HG03135 (cell line): ENCODE measurements at regions not wholly inside any gene's neighbourhood (a gene's known extent, or its start where the extent isn't known, plus 50 kb on each side); places are given as distances from the start of the nearest gene placed in this dataset.

Experiments
- ATAC-seq: cut with Tn5 transposase; IDR thresholded peaks from one replicate; pipeline ENCODE4 v1.9.1; 2021; ENCODE audit warnings: mild to moderate bottlenecking, moderate library complexity; ENCODE audit not compliant: unreplicated experiment

DNA sequence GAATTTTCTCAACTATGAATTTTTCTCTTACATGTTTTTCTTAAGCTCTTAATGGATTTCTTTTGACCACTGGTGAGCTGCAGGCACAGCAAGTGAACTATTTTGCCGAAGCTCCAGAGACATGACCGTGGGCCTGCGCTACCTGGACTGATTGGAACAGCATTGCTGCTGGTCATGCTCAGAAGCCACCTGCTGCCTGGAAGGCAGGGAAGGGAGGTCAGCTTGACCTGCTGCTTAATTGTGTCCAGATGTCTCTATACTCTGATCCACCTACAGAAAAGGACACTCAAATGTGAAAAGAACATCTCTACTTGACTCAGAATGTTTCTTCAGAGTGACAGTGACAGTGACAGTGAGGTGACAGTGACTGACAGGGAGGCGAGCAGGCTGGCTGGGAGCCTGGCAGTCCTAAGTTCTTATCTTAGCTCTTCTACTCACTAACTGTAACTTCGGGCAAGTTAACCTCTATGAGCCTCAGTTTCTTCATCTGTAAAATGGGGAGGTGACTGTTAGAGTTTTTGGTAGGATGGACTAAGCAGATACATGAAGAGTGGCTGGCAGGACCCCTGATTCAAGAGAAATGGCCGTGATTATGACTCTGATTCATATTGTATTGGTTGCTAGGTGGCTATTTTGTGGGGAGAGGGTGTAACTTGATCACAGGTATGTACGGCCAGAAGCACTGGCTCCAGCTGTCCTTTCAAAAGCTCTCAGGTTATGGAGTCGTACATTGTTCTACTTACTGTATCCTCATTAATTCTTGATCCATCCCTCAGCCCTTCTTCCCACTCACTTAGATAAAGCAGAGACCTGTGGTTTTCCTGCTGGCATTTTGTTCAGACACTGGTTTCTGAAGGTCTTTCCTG is 54.8 kb upstream of the DLG1 start:
- ATAC-seq, result no peak

DNA sequence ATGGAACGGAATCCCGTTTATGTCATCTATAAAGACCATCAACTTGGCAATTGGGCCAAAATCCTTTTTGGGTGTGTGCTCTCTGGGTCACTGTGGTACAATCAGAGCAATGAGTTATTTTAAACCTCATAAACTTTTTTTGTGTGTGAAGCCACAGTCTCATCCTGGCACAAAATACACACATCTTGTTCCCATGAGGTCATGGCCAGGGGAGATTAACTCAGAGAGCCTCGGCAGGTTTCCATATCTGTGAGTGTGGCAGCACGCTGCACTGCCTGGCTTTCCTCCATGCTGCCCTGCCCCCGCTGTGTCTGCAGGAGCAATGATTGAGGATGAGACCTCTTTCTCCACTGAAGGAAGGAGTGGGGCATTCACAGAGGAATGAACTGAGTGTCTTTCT is 54.0 kb upstream of the DLG1 start:
- ATAC-seq, result no peak

DNA sequence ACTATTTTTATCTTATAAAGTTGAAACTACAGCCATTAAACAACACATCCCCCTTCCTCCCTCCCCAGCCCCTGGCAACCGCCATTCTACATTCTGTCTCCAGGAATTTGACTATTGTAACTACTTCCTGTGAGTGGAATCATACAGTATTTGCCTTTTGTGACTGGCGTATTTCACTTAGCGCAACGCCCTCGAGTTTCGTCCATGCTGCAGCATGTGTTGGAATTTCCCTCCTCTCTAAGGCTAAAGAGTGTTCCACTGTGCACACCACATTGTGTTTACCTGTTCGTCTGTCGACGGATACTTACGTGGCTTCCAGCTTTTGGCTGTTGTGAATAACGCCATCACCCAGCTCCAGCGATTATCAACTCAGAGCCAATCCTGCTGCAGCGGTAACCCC is 52.0 kb upstream of the DLG1 start:
- no peak for ATAC-seq

DNA sequence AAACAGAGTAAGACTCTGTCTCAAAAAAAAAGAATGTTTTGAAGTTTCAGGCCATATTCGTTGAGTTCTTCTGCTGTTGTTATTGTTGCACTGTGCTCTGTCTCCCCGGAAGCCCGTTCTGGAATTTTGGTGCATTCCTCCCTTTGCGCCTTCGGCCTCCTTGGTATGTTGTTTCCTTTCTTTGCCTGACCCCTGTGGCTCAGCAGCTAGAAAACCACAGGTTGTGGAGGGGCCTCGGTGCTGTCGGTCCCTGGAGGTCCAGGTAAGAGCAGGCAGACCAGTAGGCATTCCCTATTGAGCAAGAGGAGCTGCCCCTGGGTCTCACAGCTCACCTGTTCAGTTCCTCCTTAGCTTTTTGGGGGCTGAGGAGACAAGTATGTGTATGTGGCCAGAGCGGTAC is 51.0 kb upstream of the DLG1 start:
- no peak for ATAC-seq
